SK-N-SH (cell line): ENCODE measurements at regions not wholly inside any gene's neighbourhood (a gene's known extent, or its start where the extent isn't known, plus 50 kb on each side); places are given as distances from the start of the nearest gene placed in this dataset.

Source experiments
- CTCF ChIA-PET: fragments of 300-600, 350-600 bp; formaldehyde crosslinking; extraction: SDS; loops from one replicate; lab custom pipeline; 2021; lab: Yijun Ruan, JAX
- POLR2A ChIA-PET: fragments of 350-600 bp; sonication (Branson Sonifier 250); formaldehyde crosslinking; extraction: SDS; loops from one replicate; lab custom pipeline; 2020; ENCODE audit warnings: antibody characterized with exemption, inconsistent platforms; lab: Yijun Ruan, JAX
- DNase-seq: peaks from one replicate; pipeline ENCODE4 v3.0.0; 2012
- H2AFZ ChIP-seq: fragments of 200-600 bp; sonication (generic); 2 replicates; pipeline ENCODE4 v1.8.1; 2016; ENCODE audit warnings: antibody characterized with exemption, mild to moderate bottlenecking, low read depth
- H3F3A ChIP-seq: fragments of 200-600 bp; sonication (generic); replicated peaks from 2 replicates; pipeline ENCODE3; 2016; ENCODE audit warnings: antibody characterized with exemption, mild to moderate bottlenecking; ENCODE audit not compliant: insufficient read depth
- H3K27ac ChIP-seq, 2 experiments: fragments of 200-500 bp in 1 of 2; fragments of 200-600 bp in 1 of 2; sonication (Bioruptor generic) in 1 of 2; sonication (generic), shearing (Covaris generic) in 1 of 2; 2 replicates each; pipeline versions ENCODE4 v1.5.1 to v1.6.1; 2014 to 2016; ENCODE audit warnings: low read depth in 2 of 2, inconsistent platforms in 1 of 2, low read length in 1 of 2, mild to moderate bottlenecking in 1 of 2, mixed read lengths in 1 of 2
- H3K27me3 ChIP-seq: fragments of 200-600 bp; sonication (generic), shearing (Covaris generic); 2 replicates; pipeline ENCODE4 v1.6.1; 2016; ENCODE audit warnings: mixed run types; ENCODE audit not compliant: insufficient read depth
- H3K36me3 ChIP-seq, 2 experiments: fragments of 200-500 bp in 1 of 2; fragments of 200-600 bp in 1 of 2; sonication (Bioruptor generic) in 1 of 2; sonication (generic) in 1 of 2; replicated peaks in 1 of 2; 2 replicates each; pipeline versions ENCODE3 to v1.5.1; 2014 to 2016; ENCODE audit warnings: low read length in 1 of 2, mild to moderate bottlenecking in 1 of 2; ENCODE audit not compliant: insufficient read depth in 2 of 2, control insufficient read depth in 1 of 2
- H3K4me1 ChIP-seq, 2 experiments: fragments of 200-500 bp in 1 of 2; fragments of 200-600 bp in 1 of 2; sonication (Bioruptor generic) in 1 of 2; sonication (generic), shearing (Covaris generic) in 1 of 2; 2 replicates each; pipeline versions ENCODE4 v1.5.1 to v1.6.1; 2014 to 2016; ENCODE audit warnings: low read depth in 1 of 2, low read length in 1 of 2, mixed run types in 1 of 2; ENCODE audit not compliant: insufficient read depth in 2 of 2, control insufficient read depth in 1 of 2
- H3K4me2 ChIP-seq: fragments of 200-600 bp; sonication (generic), shearing (Covaris generic); 2 replicates; pipeline ENCODE4 v1.6.1; 2017; ENCODE audit warnings: mixed run types
- H3K4me3 ChIP-seq, 2 experiments: fragments of 200-500 bp in 1 of 2; fragments of 200-600 bp in 1 of 2; sonication (Bioruptor generic) in 1 of 2; sonication (generic), shearing (Covaris generic) in 1 of 2; 2 replicates each; pipeline versions ENCODE4 v1.5.1 to v1.8.1; 2014 to 2016; ENCODE audit warnings: low read depth in 2 of 2, inconsistent platforms in 1 of 2, low read length in 1 of 2, mild to moderate bottlenecking in 1 of 2, mixed read lengths in 1 of 2, moderate library complexity in 1 of 2
- H3K79me2 ChIP-seq: fragments of 200-600 bp; sonication (generic); 2 replicates; pipeline ENCODE4 v1.8.1; 2017; ENCODE audit warnings: mild to moderate bottlenecking; ENCODE audit not compliant: insufficient read depth
- H3K9ac ChIP-seq: fragments of 200-600 bp; sonication (generic); 2 replicates; pipeline ENCODE4 v1.6.1; 2017; ENCODE audit warnings: mixed run types
- H3K9me2 ChIP-seq: fragments of 200-600 bp; sonication (generic); 2 replicates; pipeline ENCODE4 v1.6.1; 2017; ENCODE audit warnings: mixed run types
- H3K9me3 ChIP-seq: fragments of 200-600 bp; sonication (generic); 2 replicates; pipeline ENCODE4 v1.6.1; 2017; ENCODE audit warnings: mixed run types, mild to moderate bottlenecking, moderate library complexity
- H4K20me1 ChIP-seq: fragments of 200-600 bp; sonication (generic); 2 replicates; pipeline ENCODE4 v1.6.1; 2017; ENCODE audit warnings: mild to moderate bottlenecking, mixed run types; ENCODE audit not compliant: insufficient read depth
- CHD2 ChIP-seq: fragments of 150-350 bp; IDR thresholded peaks from 2 replicates; pipeline ENCODE4 v1.6.1; 2018; ENCODE audit warnings: low read length; ENCODE audit not compliant: partially characterized antibody
- ELF1 ChIP-seq: IDR thresholded peaks from 2 replicates; pipeline ENCODE4 v1.4.0; 2012
- EP300 ChIP-seq, 2 experiments: IDR thresholded peaks; 2 replicates each; pipeline versions ENCODE4 v1.4.0 to v1.6.1; 2012; ENCODE audit warnings: borderline replicate concordance in 1 of 2, low read depth in 1 of 2, low read length in 1 of 2
- FOXJ3 ChIP-seq: sonication (generic); formaldehyde crosslinking; IDR thresholded peaks from 2 replicates; pipeline ENCODE4 v1.5.1; 2020; ENCODE audit warnings: mild to moderate bottlenecking, missing genetic modification reagents
- FOXM1 ChIP-seq: IDR thresholded peaks from 2 replicates; pipeline ENCODE4 v1.4.0; 2012; ENCODE audit warnings: low read depth, mild to moderate bottlenecking
- JUND ChIP-seq: IDR thresholded peaks from 2 replicates; pipeline ENCODE4 v1.4.0; 2012
- MAX ChIP-seq: IDR thresholded peaks from 2 replicates; pipeline ENCODE4 v1.4.0; 2012; ENCODE audit warnings: low read depth
- MXI1 ChIP-seq: IDR thresholded peaks from 2 replicates; pipeline ENCODE4 v1.6.1; 2012; ENCODE audit warnings: mild to moderate bottlenecking, low read depth, low read length, improper control_type of control experiment
- NFIC ChIP-seq: IDR thresholded peaks from 2 replicates; pipeline ENCODE4 v1.4.0; 2012; ENCODE audit warnings: borderline replicate concordance
- RAD21 ChIP-seq: IDR thresholded peaks from 2 replicates; pipeline ENCODE4 v1.6.1; 2012; ENCODE audit warnings: mild to moderate bottlenecking, low read length
- RCOR1 ChIP-seq: fragments of 150-350 bp; IDR thresholded peaks from 2 replicates; pipeline ENCODE4 v1.6.1; 2017; ENCODE audit warnings: antibody characterized with exemption, low read length
- REST ChIP-seq: IDR thresholded peaks from 2 replicates; pipeline ENCODE4 v1.6.1; 2012; ENCODE audit warnings: mild to moderate bottlenecking, low read depth, low read length, moderate library complexity
- SMC3 ChIP-seq: IDR thresholded peaks from 2 replicates; pipeline ENCODE4 v1.6.1; 2012; ENCODE audit warnings: low read depth, low read length, improper control_type of control experiment
- TAF1 ChIP-seq: IDR thresholded peaks from 2 replicates; pipeline ENCODE4 v1.6.1; 2012; ENCODE audit warnings: low read depth, mild to moderate bottlenecking, low read length, moderate library complexity, borderline replicate concordance
- TCF12 ChIP-seq: IDR thresholded peaks from 2 replicates; pipeline ENCODE4 v1.4.0; 2012
- USF1 ChIP-seq: IDR thresholded peaks from 2 replicates; pipeline ENCODE4 v1.4.0; 2012; ENCODE audit warnings: low read depth, borderline replicate concordance
- YY1 ChIP-seq: IDR thresholded peaks from 2 replicates; pipeline ENCODE4 v1.4.0; 2012; ENCODE audit warnings: low read depth, mild to moderate bottlenecking
- WGBS: methylation state at CpG from one replicate; pipeline ENCODE4 v1.1.6; 2017; ENCODE audit warnings: low lambda C conversion rate; 5-methylcytosine and 5-hydroxymethylcytosine counted together
- TF ChIP-seq, protein P1 (sequence below): fragments of 200-600 bp; sonication (generic); IDR thresholded peaks from 2 replicates; pipeline ENCODE4 v1.6.1; 2017; ENCODE audit warnings: antibody characterized with exemption, mild to moderate bottlenecking, moderate library complexity
- TF ChIP-seq, protein P2 (sequence below): fragments of 150-350 bp; IDR thresholded peaks from 2 replicates; pipeline ENCODE4 v1.6.1; 2017; ENCODE audit warnings: antibody characterized with exemption, low read length, low read depth, borderline replicate concordance

GRCh38 chr7:370259-370625, 80.3 kb downstream of the FOXL3 start:
- TF ChIP-seq NFIC (no peak), MAX (no peak), EP300 (IDR thresholded peaks at IDR 0.05; ENCODE audit: borderline replicate concordance in 1 of 2, low read depth in 1 of 2, low read length in 1 of 2) (no peak), CHD2 (no peak), FOXM1 (no peak), REST (no peak), SMC3 (no peak), ELF1 (no peak), RCOR1 (no peak), RAD21 (no peak), TAF1 (no peak), TCF12 (no peak), FOXJ3 (CRISPR knock-in tag) (no peak)
- Histone ChIP-seq H3K4me1 (peaks cover 4 to 5% of the 10 kb centered on the region in 2 experiments; a peak in 2 of 4 replicates), H3K27ac (no peak overlapping the region), H3K9me2 (no peaks in the 10 kb centered on the region), H3K4me3 (no peak overlapping the region), H3F3A (no peaks in the 10 kb centered on the region), H3K36me3 (no peaks in the 10 kb centered on the region), H3K79me2 (no peaks in the 10 kb centered on the region), H3K9me3 (no peaks in the 10 kb centered on the region), H3K9ac (no peak overlapping the region), H3K27me3 (peaks cover 6% of the 10 kb centered on the region; the same call in 1 of the 2 replicates), H4K20me1 (no peaks in the 10 kb centered on the region), H2AFZ (no peak overlapping the region), H3K4me2 (no peak overlapping the region)
- DNase-seq = no peak
- 87% methylated on average over 13 of the region's 13 CpGs for WGBS
- CTCF ChIA-PET = no interaction called here
- POLR2A ChIA-PET = no interaction called here

DNA sequence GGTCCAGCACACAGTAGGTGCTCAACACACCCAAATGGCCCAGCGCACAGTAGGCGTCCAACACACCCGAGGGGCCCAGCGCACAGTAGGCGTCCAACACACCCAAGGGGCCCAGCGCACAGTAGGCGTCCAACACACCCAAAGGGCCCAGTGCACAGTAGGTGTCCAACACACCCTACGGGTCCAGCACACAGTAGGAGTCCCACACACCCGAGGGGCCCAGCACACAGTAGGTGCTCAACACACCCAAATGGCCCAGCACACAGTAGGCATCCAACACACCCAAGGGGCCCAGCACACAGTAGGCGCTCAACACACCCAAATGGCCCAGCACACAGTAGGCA, 80.8 kb downstream of the FOXL3 start:
- Histone ChIP-seq H3K79me2 (no peaks in the 10 kb centered on the region), H4K20me1 (no peaks in the 10 kb centered on the region), H3K4me1 (peaks cover 4 to 5% of the 10 kb centered on the region in 2 experiments; a peak in 2 of 4 replicates), H2AFZ (no peak overlapping the region), H3K4me3 (no peak overlapping the region), H3K4me2 (no peak overlapping the region), H3K27ac (no peak overlapping the region), H3K27me3 (peaks cover 2% of the 10 kb centered on the region; the same call in 1 of the 2 replicates), H3K9ac (no peak overlapping the region), H3K9me2 (no peaks in the 10 kb centered on the region), H3K9me3 (no peaks in the 10 kb centered on the region), H3K36me3 (no peaks in the 10 kb centered on the region), H3F3A (no peaks in the 10 kb centered on the region)
- TF ChIP-seq, protein P1, sequence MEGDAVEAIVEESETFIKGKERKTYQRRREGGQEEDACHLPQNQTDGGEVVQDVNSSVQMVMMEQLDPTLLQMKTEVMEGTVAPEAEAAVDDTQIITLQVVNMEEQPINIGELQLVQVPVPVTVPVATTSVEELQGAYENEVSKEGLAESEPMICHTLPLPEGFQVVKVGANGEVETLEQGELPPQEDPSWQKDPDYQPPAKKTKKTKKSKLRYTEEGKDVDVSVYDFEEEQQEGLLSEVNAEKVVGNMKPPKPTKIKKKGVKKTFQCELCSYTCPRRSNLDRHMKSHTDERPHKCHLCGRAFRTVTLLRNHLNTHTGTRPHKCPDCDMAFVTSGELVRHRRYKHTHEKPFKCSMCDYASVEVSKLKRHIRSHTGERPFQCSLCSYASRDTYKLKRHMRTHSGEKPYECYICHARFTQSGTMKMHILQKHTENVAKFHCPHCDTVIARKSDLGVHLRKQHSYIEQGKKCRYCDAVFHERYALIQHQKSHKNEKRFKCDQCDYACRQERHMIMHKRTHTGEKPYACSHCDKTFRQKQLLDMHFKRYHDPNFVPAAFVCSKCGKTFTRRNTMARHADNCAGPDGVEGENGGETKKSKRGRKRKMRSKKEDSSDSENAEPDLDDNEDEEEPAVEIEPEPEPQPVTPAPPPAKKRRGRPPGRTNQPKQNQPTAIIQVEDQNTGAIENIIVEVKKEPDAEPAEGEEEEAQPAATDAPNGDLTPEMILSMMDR = no peak
- no peak for TF ChIP-seq ELF1
- TF ChIP-seq MAX = no peak
- TF ChIP-seq, protein P2, sequence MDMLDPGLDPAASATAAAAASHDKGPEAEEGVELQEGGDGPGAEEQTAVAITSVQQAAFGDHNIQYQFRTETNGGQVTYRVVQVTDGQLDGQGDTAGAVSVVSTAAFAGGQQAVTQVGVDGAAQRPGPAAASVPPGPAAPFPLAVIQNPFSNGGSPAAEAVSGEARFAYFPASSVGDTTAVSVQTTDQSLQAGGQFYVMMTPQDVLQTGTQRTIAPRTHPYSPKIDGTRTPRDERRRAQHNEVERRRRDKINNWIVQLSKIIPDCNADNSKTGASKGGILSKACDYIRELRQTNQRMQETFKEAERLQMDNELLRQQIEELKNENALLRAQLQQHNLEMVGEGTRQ = no peak
- no peak for TF ChIP-seq FOXJ3 (CRISPR knock-in tag)
- TF ChIP-seq USF1 = no peak
- no peak for TF ChIP-seq MXI1
- TF ChIP-seq YY1 = no peak
- TF ChIP-seq EP300 (IDR thresholded peaks at IDR 0.05; ENCODE audit: borderline replicate concordance in 1 of 2, low read depth in 1 of 2, low read length in 1 of 2) = no peak
- TF ChIP-seq JUND = no peak
- TF ChIP-seq TAF1 = no peak
- DNase-seq = no peak
- 39% methylated on average over 8 of the region's 10 CpGs for whole genome bisulfite sequencing
- POLR2A ChIA-PET = no interaction called here
- CTCF ChIA-PET = no interaction called here
